ENCODE measurements at regions not wholly inside any gene's neighbourhood (a gene's known extent, or its start where the extent isn't known, plus 50 kb on each side); places are given as distances from the start of the nearest gene placed in this dataset.

GRCh38 chr10:4129866-4130477, 345.0 kb upstream of the KLF6 start:
- no peak for TF ChIP-seq CTCF (IDR thresholded peaks at IDR 0.05)
- Histone ChIP-seq H3K27me3 (no peaks in the 10 kb centered on the region), H3K27ac (no peak overlapping the region), H3K9me3 (no peaks in the 10 kb centered on the region), H3K36me3 (no peaks in the 10 kb centered on the region), H3K4me1 (peaks cover 0 to 26% (median 8%) of the 10 kb centered on the region in 4 donors), H3K4me3 (no peak overlapping the region)
- intact Hi-C loops (cut with DNase I; ENCODE audit: low total_unique reads), result no loop called here
- DNase-seq, result no peak

- Histone ChIP-seq H3K4me1 (peaks cover 0 to 26% (median 8%) of the 10 kb centered on the region in 4 donors), H3K9me3 (no peaks in the 10 kb centered on the region), H3K27me3 (no peaks in the 10 kb centered on the region), H3K4me3 (no peak overlapping the region), H3K27ac (no peak overlapping the region), H3K36me3 (no peaks in the 10 kb centered on the region)
- no peak for DNase-seq
- no peak for TF ChIP-seq CTCF (IDR thresholded peaks at IDR 0.05)
- intact Hi-C loops (cut with DNase I; ENCODE audit: low total_unique reads), result no loop called here
These were observed 342.7 kb upstream of the KLF6 start for GRCh38 chr10:4127518-4128315.

GRCh38 chr10:4125776-4126175, 340.8 kb upstream of the KLF6 start:
- Histone ChIP-seq H3K27me3 (no peaks in the 10 kb centered on the region), H3K27ac (no peak overlapping the region), H3K4me1 (peaks cover 0 to 9% (median under 1%) of the 10 kb centered on the region in 4 donors), H3K36me3 (no peaks in the 10 kb centered on the region), H3K4me3 (no peak overlapping the region), H3K9me3 (no peaks in the 10 kb centered on the region)
- DNase-seq, result no peak
- intact Hi-C loops (cut with DNase I; ENCODE audit: low total_unique reads), result no loop called here
- no peak for TF ChIP-seq CTCF (IDR thresholded peaks at IDR 0.05)

- H3K27me3 ChIP-seq, result no peaks in the 10 kb centered on the region
- H3K4me3 ChIP-seq, result no peak overlapping the region
- TF ChIP-seq CTCF (IDR thresholded peaks at IDR 0.05), result no peak
- no peaks in the 10 kb centered on the region for H3K9me3 ChIP-seq
- no peak for DNase-seq
- intact Hi-C loops (cut with DNase I; ENCODE audit: low total_unique reads), result no loop called here
- no peak overlapping the region for H3K27ac ChIP-seq
- no peaks in the 10 kb centered on the region for H3K36me3 ChIP-seq
- no peaks in the 10 kb centered on the region for H3K4me1 ChIP-seq
These were observed 336.7 kb upstream of the KLF6 start for GRCh38 chr10:4121502-4122380.

GRCh38 chr10:4120096-4120853, 335.3 kb upstream of the KLF6 start:
- Histone ChIP-seq H3K27ac (no peak overlapping the region), H3K27me3 (no peaks in the 10 kb centered on the region), H3K9me3 (no peaks in the 10 kb centered on the region), H3K4me1 (no peaks in the 10 kb centered on the region), H3K36me3 (no peaks in the 10 kb centered on the region), H3K4me3 (no peak overlapping the region)
- no peak for TF ChIP-seq CTCF (IDR thresholded peaks at IDR 0.05)
- DNase-seq, result no peak
- intact Hi-C loops (cut with DNase I; ENCODE audit: low total_unique reads), result no loop called here
